22Rv1 (cell line): ENCODE measurements at regions not wholly inside any gene's neighbourhood (a gene's known extent, or its start where the extent isn't known, plus 50 kb on each side); places are given as distances from the start of the nearest gene placed in this dataset.

Experiments
- H3K27ac ChIP-seq: fragments of 450-650 bp; 2 replicates; pipeline ENCODE4 v1.5.1; 2017
- ZFX ChIP-seq: fragments of 450-650 bp; IDR thresholded peaks from 2 replicates; pipeline ENCODE4 v1.6.1; 2017; ENCODE audit warnings: antibody characterized with exemption, borderline replicate concordance
- TF ChIP-seq, protein P1 (sequence below): fragments of 450-650 bp; IDR thresholded peaks from 2 replicates; pipeline ENCODE4 v1.5.1; 2017; ENCODE audit warnings: mild to moderate bottlenecking

DNA sequence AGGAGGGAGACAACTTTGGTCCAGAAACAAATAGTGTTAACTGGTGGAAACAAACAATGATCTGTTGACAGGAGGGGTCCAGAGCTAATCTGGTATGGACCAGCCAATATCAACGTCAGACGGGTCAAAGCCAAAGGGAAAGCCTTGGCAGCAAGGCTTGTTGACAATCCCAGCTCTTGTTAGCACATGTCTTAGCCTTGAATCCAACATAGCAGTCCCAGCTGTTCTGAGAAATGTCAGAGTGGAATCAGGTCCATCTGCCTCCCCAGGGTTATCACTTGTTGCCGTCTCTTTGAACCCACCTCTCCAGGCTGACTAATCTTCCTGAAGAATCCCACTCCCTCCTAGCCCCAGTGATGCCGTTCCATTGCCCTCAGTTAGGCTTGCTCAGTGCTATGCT is 404.6 kb upstream of the MCTP2 start:
- no peak for TF ChIP-seq ZFX
- TF ChIP-seq, protein P1, sequence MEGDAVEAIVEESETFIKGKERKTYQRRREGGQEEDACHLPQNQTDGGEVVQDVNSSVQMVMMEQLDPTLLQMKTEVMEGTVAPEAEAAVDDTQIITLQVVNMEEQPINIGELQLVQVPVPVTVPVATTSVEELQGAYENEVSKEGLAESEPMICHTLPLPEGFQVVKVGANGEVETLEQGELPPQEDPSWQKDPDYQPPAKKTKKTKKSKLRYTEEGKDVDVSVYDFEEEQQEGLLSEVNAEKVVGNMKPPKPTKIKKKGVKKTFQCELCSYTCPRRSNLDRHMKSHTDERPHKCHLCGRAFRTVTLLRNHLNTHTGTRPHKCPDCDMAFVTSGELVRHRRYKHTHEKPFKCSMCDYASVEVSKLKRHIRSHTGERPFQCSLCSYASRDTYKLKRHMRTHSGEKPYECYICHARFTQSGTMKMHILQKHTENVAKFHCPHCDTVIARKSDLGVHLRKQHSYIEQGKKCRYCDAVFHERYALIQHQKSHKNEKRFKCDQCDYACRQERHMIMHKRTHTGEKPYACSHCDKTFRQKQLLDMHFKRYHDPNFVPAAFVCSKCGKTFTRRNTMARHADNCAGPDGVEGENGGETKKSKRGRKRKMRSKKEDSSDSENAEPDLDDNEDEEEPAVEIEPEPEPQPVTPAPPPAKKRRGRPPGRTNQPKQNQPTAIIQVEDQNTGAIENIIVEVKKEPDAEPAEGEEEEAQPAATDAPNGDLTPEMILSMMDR, result no peak
- H3K27ac ChIP-seq, result no peak overlapping the region

DNA sequence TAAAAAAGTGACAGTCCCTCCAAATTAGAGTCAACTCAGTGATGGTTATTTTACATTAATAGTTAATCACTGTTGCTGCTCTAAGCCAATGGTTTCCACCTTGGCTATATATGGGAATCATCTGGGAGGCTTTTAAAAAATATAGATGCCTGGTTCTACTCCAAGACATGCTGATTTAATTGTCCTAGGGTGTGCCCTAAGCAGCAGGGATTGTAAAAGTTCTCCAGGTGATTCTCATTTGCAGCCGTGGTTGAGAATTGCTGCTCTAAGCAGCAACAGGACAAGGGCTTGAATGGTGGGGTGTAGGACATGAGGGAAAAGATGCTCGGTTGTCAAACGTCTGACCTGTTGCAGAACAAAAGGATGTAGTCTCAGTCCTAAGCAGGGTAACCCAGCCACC is 405.1 kb upstream of the MCTP2 start:
- no peak overlapping the region for H3K27ac ChIP-seq

DNA sequence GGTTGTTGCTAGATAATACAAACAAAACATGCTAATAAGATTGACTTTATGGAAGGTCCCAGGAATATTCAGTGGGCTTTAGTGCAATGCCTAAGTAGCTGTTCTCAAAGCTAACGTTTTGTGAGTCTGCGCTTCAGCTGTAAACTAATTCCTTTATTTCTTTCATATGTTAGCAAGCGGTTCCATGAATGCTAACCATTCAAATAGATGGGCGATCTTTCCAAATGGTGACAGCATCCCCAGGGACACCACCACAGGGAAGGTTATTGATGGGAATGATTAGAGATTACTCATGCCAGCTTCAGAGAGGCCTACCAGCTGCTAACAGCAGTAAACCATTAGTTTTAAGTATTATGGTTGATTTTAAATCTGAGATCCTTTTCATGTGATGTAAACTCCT is 405.7 kb upstream of the MCTP2 start:
- no peak overlapping the region for H3K27ac ChIP-seq
- no peak for TF ChIP-seq ZFX

More for the DNA sequence above, 405.1 kb upstream of the MCTP2 start:
- TF ChIP-seq ZFX, result no peak
- TF ChIP-seq, protein P1, result no peak

DNA sequence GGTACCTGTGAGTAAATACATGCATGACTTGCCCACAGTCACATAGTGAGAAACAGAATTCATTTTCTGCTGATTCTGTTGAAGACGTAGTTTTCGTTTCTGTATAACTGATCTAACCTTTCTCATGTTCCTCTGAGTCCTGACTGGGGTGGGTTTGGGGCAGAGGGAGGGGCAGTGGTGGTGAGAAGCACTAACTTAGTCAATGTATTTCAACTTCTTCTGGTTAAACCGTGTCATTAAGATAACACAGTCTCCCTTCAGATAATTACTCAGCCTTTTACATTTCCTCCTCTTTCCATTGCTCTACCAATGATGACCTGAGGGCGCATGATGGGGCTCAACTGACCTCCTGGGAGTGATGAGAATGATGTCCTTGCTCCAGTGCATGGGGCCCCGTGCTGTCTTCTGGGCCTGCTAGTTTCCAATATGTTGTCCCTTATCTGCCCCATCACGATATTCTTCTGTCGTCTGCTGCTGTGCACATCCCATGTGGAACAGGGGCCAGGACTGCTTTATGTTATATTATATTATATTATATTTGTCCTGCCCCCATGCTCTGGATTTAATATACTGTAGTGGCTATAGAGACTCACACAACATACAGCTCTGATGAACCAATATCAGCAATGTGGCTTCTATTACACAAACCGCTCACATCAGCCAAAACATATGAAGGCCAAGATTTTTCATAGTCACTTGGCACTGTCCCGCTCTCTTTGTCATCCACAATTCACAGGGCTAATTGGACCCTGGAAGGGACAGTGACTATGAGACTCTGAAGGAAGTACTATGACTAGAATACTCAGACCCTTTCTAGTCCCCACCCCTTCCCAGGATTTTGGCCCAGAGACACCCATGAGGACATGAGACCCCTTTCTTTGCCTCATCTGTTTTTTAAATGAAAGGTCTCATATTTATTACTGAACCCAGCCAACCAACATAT is 407.1 kb upstream of the MCTP2 start:
- H3K27ac ChIP-seq, result no peak overlapping the region
- no peak for TF ChIP-seq ZFX
- TF ChIP-seq, protein P1, result no peak

DNA sequence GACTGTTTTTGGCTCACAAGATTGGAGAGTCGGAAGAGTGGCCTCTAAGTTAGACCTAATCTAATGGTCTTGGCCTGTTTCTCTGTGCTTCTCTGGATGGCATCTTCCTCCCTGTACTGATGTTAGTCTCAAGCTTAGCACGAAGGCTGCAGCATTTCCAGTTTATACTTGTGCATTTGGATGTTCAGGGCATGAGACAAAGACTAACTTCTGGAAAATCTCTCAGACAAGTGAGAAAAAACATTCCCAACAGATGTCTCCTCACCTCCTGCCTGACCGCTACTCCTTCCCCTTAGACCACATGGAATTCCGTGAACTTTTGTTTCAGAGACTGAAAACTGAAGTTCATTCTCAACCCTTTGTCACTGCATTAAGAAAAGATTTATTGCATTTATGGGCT is 410.8 kb upstream of the MCTP2 start:
- no peak overlapping the region for H3K27ac ChIP-seq
- no peak for TF ChIP-seq ZFX
- TF ChIP-seq, protein P1, result no peak

DNA sequence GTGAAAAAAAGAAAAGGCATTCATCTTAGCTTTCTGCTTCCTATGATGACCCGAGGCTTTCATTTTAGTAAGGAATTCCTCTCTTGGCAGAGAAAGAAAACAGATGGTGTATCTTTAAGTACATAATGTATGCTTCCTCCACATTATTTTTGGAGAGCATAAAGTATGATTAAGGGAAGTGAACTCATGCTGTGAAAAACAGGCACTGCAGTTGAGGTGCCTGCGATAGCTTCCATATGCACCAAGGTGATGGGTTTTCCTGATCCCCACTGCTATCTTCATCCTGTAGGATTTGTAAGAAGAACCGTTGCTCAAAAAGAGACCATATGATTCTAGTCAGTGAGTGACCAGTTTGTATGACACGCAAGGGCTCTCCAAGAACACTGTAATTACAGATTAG is 411.5 kb upstream of the MCTP2 start:
- H3K27ac ChIP-seq, result no peak overlapping the region
- no peak for TF ChIP-seq ZFX
- TF ChIP-seq, protein P1, result no peak

DNA sequence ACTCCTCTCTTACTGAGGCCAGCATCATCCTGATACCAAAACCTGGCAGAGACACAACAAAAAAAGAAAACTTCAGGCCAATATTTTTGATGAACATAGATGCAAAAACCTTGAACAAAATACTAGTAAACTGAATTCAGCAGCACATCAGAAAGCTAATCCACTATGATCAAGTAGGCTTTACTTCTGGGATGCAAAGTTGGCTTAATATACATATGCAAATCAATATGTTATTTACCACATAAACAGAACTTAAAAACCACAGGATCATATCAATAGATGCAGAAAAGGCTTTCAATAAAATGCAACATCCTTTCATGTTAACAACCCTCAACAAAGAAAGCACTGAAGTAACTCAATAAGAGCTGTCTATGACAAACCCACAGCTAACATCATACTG is 414.5 kb upstream of the MCTP2 start:
- no peak for TF ChIP-seq ZFX
- TF ChIP-seq, protein P1, result no peak
- H3K27ac ChIP-seq, result no peak overlapping the region
